Neural crest cell (in vitro differentiated cells): ENCODE measurements at regions not wholly inside any gene's neighbourhood (a gene's known extent, or its start where the extent isn't known, plus 50 kb on each side); places are given as distances from the start of the nearest gene placed in this dataset.

Experiments
- DNase-seq: peaks from one replicate; pipeline ENCODE4 v3.0.0; 2021; ENCODE audit warnings: low read depth, mixed read lengths, low spot score
- H3K27ac Mint-ChIP-seq: one replicate; pipeline ENCODE4 v1.8.0; 2021; ENCODE audit warnings: mild to moderate bottlenecking, mixed read lengths; ENCODE audit not compliant: unreplicated experiment
- H3K27me3 Mint-ChIP-seq: 2 replicates; pipeline ENCODE4 v1.8.0; 2021; ENCODE audit warnings: low read depth, mild to moderate bottlenecking, mixed read lengths
- H3K36me3 Mint-ChIP-seq: 2 replicates; pipeline ENCODE4 v1.8.0; 2021; ENCODE audit warnings: low read depth, mild to moderate bottlenecking, mixed read lengths
- H3K4me1 Mint-ChIP-seq: 2 replicates; pipeline ENCODE4 v1.8.0; 2021; ENCODE audit warnings: mixed read lengths
- H3K4me3 Mint-ChIP-seq: one replicate; pipeline ENCODE4 v1.8.0; 2021; ENCODE audit warnings: mild to moderate bottlenecking, mixed read lengths
- H3K9me3 Mint-ChIP-seq: 2 replicates; pipeline ENCODE4 v1.8.0; 2021; ENCODE audit warnings: mixed read lengths
- TF ChIP-seq, protein P1 (sequence below): fragments of 200-600 bp; sonication (generic); conservative IDR thresholded peaks from 2 replicates; pipeline ENCODE4 v1.5.0; 2021; ENCODE audit warnings: antibody characterized with exemption, mild to moderate bottlenecking

DNA sequence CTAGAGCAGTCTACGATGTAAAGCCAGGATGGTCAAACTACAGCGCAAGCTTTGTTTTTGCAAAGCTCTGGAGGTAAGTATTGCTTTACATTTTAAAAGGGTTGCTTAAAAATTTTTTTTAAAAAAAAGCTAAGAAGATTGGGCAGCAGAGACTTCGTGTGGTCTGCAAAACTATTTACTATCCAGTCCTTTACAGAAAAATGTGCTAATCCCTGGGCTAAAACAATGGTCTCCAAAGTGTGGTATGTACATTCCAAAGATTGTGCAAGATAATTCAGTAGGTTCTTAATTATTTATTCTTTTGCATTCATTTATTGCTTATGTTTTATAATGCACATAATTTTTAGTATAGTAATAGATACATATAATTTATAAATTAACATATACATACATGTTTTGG lies 113.2 kb downstream of the MFAP3L start:
- Mint-ChIP-seq H3K27me3 (no peaks in the 10 kb centered on the region), H3K4me1 (no peaks in the 10 kb centered on the region), H3K4me3 (no peak overlapping the region), H3K9me3 (peaks cover 11% of the 10 kb centered on the region), H3K27ac (no peak overlapping the region), H3K36me3 (no peaks in the 10 kb centered on the region)
- TF ChIP-seq, protein P1, sequence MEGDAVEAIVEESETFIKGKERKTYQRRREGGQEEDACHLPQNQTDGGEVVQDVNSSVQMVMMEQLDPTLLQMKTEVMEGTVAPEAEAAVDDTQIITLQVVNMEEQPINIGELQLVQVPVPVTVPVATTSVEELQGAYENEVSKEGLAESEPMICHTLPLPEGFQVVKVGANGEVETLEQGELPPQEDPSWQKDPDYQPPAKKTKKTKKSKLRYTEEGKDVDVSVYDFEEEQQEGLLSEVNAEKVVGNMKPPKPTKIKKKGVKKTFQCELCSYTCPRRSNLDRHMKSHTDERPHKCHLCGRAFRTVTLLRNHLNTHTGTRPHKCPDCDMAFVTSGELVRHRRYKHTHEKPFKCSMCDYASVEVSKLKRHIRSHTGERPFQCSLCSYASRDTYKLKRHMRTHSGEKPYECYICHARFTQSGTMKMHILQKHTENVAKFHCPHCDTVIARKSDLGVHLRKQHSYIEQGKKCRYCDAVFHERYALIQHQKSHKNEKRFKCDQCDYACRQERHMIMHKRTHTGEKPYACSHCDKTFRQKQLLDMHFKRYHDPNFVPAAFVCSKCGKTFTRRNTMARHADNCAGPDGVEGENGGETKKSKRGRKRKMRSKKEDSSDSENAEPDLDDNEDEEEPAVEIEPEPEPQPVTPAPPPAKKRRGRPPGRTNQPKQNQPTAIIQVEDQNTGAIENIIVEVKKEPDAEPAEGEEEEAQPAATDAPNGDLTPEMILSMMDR, result no peak
- DNase-seq, result no peak

- H3K27ac Mint-ChIP-seq, result no peak overlapping the region
- no peaks in the 10 kb centered on the region for H3K36me3 Mint-ChIP-seq
- no peak overlapping the region for H3K4me3 Mint-ChIP-seq
- H3K27me3 Mint-ChIP-seq, result no peaks in the 10 kb centered on the region
- H3K9me3 Mint-ChIP-seq, result peaks cover 2% of the 10 kb centered on the region
- DNase-seq, result no peak
- H3K4me1 Mint-ChIP-seq, result no peaks in the 10 kb centered on the region
- TF ChIP-seq, protein P1, result no peak
Measured at GRCh38 chr4:169909897-169910296, 116.3 kb downstream of the MFAP3L start.

DNA sequence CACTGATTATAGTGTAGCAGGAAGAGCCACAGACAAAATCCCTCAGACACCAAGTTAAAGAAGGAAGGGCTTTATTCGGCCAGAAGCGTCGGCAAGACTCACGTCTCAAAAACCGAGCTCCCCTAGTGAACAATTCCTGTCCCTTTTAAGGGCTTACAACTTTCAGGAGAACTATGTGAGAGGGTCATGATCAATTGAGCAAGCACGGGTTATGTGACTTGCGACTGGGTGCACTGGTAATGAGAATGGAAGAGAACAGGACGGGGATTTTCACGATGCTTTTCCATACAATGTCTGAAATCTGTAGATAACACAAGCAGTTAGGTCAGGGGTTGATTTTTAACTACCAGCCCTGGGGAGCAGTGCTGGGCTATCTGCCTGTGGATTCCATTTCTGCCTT lies 116.7 kb downstream of the MFAP3L start:
- peak overlapping the region; percentile 85 for H3K27ac Mint-ChIP-seq
- H3K36me3 Mint-ChIP-seq, result no peaks in the 10 kb centered on the region
- no peak overlapping the region for H3K4me3 Mint-ChIP-seq
- no peaks in the 10 kb centered on the region for H3K4me1 Mint-ChIP-seq
- TF ChIP-seq, protein P1, result no peak
- no peaks in the 10 kb centered on the region for H3K27me3 Mint-ChIP-seq
- no peak for DNase-seq
- H3K9me3 Mint-ChIP-seq, result peaks cover 2% of the 10 kb centered on the region

DNA sequence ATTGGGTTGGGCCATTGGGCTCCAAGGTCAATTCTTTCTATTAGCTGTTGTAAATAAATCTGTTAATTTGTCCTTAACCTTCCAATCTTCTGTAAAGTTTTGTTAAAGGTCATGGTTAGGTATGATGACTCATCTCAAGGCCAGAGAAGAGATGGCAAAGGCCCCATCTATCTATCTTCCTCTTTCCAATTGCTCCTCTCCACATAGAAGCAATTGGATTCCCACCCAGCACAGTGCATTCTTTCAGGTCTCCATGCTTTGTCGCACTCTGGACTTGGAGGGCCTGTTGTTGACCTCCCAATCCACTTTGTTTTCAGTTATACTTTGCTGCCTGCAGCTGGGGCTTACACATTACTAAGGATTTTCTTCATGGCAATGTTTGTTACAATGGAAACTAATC lies 118.5 kb downstream of the MFAP3L start:
- TF ChIP-seq, protein P1, result no peak
- no peaks in the 10 kb centered on the region for H3K4me1 Mint-ChIP-seq
- H3K4me3 Mint-ChIP-seq, result no peak overlapping the region
- no peaks in the 10 kb centered on the region for H3K36me3 Mint-ChIP-seq
- H3K27me3 Mint-ChIP-seq, result no peaks in the 10 kb centered on the region
- no peak for DNase-seq
- no peak overlapping the region for H3K27ac Mint-ChIP-seq
- no peaks in the 10 kb centered on the region for H3K9me3 Mint-ChIP-seq

- Mint-ChIP-seq H3K9me3 (no peaks in the 10 kb centered on the region), H3K4me3 (no peak overlapping the region), H3K36me3 (no peaks in the 10 kb centered on the region), H3K4me1 (no peaks in the 10 kb centered on the region), H3K27ac (no peak overlapping the region), H3K27me3 (no peaks in the 10 kb centered on the region)
- TF ChIP-seq, protein P1, result no peak
- no peak for DNase-seq
Measured at GRCh38 chr4:169906821-169907220, 119.4 kb downstream of the MFAP3L start.

- no peaks in the 10 kb centered on the region for H3K27me3 Mint-ChIP-seq
Measured at GRCh38 chr4:169906104-169906503, 120.1 kb downstream of the MFAP3L start.

More at GRCh38 chr4:169906104-169906503, 120.1 kb downstream of the MFAP3L start:
- Mint-ChIP-seq H3K4me1 (no peaks in the 10 kb centered on the region), H3K36me3 (no peaks in the 10 kb centered on the region), H3K4me3 (no peak overlapping the region), H3K27ac (no peak overlapping the region), H3K9me3 (no peaks in the 10 kb centered on the region)
- no peak for DNase-seq
- TF ChIP-seq, protein P1, result no peak
